ENCODE measurements at regions not wholly inside any gene's neighbourhood (a gene's known extent, or its start where the extent isn't known, plus 50 kb on each side); places are given as distances from the start of the nearest gene placed in this dataset.
"Not testable (repeated sequence)": the region's sequence is repeated elsewhere in the genome, so short reads cannot be mapped to it uniquely, and the experiment has no call there.

GRCh38 chr4:11120435-11120834, 308.3 kb downstream of the HS3ST1 start:
- DNase-seq (ENCODE audit: low read depth), result no peak

GRCh38 chr4:11119474-11119873, 309.2 kb downstream of the HS3ST1 start:
- DNase-seq (ENCODE audit: low read depth), result no peak

GRCh38 chr4:11118513-11118912, 310.2 kb downstream of the HS3ST1 start:
- DNase-seq (ENCODE audit: low read depth), result no peak

GRCh38 chr4:11116940-11117339, 311.8 kb downstream of the HS3ST1 start:
- no peak for DNase-seq (ENCODE audit: low read depth)

GRCh38 chr4:11111876-11112275, 316.8 kb downstream of the HS3ST1 start:
- DNase-seq (ENCODE audit: low read depth), result no peak

- DNase-seq (ENCODE audit: low read depth), result no peak
Measured at GRCh38 chr4:11111370-11111769, 317.3 kb downstream of the HS3ST1 start.

- no peak for DNase-seq (ENCODE audit: low read depth)
Measured at GRCh38 chr4:11106759-11107158, 321.9 kb downstream of the HS3ST1 start.

GRCh38 chr4:11106190-11106589, 322.5 kb downstream of the HS3ST1 start:
- DNase-seq (ENCODE audit: low read depth), result no peak

GRCh38 chr4:11105715-11106114, 323.0 kb downstream of the HS3ST1 start:
- DNase-seq (ENCODE audit: low read depth), result no peak

- no peak for DNase-seq (ENCODE audit: low read depth)
Measured at GRCh38 chr4:11098461-11098860, 330.2 kb downstream of the HS3ST1 start.

- no peak for DNase-seq (ENCODE audit: low read depth)
Measured at GRCh38 chr4:11097725-11098124, 331.0 kb downstream of the HS3ST1 start.

- no peak for DNase-seq (ENCODE audit: low read depth)
Measured at GRCh38 chr4:11081006-11081405, 347.7 kb downstream of the HS3ST1 start.

- no peak for DNase-seq (ENCODE audit: low read depth)
Measured at GRCh38 chr4:11079171-11079570, 349.5 kb downstream of the HS3ST1 start.

GRCh38 chr4:11074581-11075241, 354.0 kb downstream of the HS3ST1 start:
- DNase-seq (ENCODE audit: low read depth), result no peak

GRCh38 chr4:11073621-11074051, 355.1 kb downstream of the HS3ST1 start:
- no peak for DNase-seq (ENCODE audit: low read depth)

GRCh38 chr4:11072999-11073398, 355.7 kb downstream of the HS3ST1 start:
- DNase-seq (ENCODE audit: low read depth), result no peak

GRCh38 chr4:11072463-11072862, 356.2 kb downstream of the HS3ST1 start:
- no peak for DNase-seq (ENCODE audit: low read depth)

- DNase-seq (ENCODE audit: low read depth), result no peak
Measured at GRCh38 chr4:11070813-11071212, 357.9 kb downstream of the HS3ST1 start.

GRCh38 chr4:11069581-11070211, 359.0 kb downstream of the HS3ST1 start:
- no peak for DNase-seq (ENCODE audit: low read depth)

GRCh38 chr4:11069083-11069482, 359.6 kb downstream of the HS3ST1 start:
- no peak for DNase-seq (ENCODE audit: low read depth)

- not testable (repeated sequence) for DNase-seq (ENCODE audit: low read depth)
Measured at GRCh38 chr4:11066584-11066983, 362.1 kb downstream of the HS3ST1 start.

- DNase-seq (ENCODE audit: low read depth), result not testable (repeated sequence)
Measured at GRCh38 chr4:11060637-11061036, 368.1 kb downstream of the HS3ST1 start.

GRCh38 chr4:11054937-11055336, 370.4 kb upstream of the CLNK start:
- not testable (repeated sequence) for DNase-seq (ENCODE audit: low read depth)

Measured in fibroblast of gingiva (primary cell).